ENCODE measurements at regions not wholly inside any gene's neighbourhood (a gene's known extent, or its start where the extent isn't known, plus 50 kb on each side); places are given as distances from the start of the nearest gene placed in this dataset.
"Not testable (repeated sequence)": the region's sequence is repeated elsewhere in the genome, so short reads cannot be mapped to it uniquely, and the experiment has no call there.

GRCh38 chr5:82909771-82910170 lies 167.4 kb downstream of the TMEM167A start:
- Histone ChIP-seq H3K4me3 (no peak overlapping the region), H3K27ac (no peak overlapping the region)

DNA sequence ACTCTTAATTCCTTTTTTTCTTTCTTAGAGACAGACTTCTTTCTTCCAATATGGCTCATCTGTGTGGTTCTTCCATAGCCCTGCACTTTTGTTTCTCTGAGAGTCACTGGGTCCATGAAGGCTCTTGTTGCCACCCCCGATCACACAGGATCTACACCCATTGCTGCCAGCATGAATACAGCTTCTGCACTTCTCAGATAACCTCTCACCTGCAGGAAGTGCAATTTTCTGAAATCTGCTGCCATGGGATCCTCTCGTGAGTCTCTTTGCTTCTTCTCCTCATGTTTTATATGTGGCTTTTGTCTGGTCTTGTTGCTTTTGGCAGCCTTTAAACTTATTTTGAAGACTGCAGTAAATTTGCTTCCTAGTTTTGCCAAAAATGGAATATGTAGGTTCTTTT lies 171.2 kb downstream of the TMEM167A start:
- Histone ChIP-seq H3K4me3 (no peak overlapping the region), H3K27ac (no peak overlapping the region)

DNA sequence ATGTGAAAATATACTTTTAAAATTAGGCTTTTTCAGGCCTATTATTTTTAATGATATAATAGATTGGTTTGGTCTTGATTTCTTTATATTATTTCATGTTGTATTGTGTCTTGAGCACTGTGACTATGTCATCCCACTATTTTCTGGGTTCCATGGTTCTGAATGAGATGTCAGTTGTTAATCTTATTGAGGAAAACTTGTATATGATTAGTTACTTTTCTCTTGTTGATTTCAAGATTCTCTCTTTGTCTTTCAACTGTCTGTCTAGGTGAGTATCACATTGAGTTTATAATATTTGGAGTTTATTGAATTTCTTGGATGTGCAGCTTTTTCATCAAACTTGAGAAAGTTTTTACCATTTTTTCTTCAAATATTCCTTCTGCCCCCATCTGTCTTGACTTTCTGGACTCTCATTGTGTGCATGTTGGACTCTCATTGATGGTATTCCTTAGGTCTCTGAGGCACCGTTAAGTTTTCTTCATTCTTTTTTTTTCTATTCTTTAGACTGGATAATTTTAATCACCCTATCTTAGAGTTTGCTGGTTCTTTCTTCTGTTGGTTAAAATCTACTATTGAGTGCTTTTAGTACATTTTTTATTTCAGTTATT lies 175.8 kb downstream of the TMEM167A start:
- H3K27ac ChIP-seq, result no peak overlapping the region
- H3K4me3 ChIP-seq, result no peak overlapping the region

- H3K27ac ChIP-seq, result no peak overlapping the region
- H3K4me3 ChIP-seq, result no peak overlapping the region
Measured at GRCh38 chr5:82894716-82895115, 182.5 kb downstream of the TMEM167A start.

GRCh38 chr5:82889088-82889487 lies 188.1 kb downstream of the TMEM167A start:
- Histone ChIP-seq H3K27ac (no peak overlapping the region), H3K4me3 (no peak overlapping the region)

- Histone ChIP-seq H3K4me3 (no peak overlapping the region), H3K27ac (no peak overlapping the region)
Measured at GRCh38 chr5:82886911-82887310, 190.3 kb downstream of the TMEM167A start.

DNA sequence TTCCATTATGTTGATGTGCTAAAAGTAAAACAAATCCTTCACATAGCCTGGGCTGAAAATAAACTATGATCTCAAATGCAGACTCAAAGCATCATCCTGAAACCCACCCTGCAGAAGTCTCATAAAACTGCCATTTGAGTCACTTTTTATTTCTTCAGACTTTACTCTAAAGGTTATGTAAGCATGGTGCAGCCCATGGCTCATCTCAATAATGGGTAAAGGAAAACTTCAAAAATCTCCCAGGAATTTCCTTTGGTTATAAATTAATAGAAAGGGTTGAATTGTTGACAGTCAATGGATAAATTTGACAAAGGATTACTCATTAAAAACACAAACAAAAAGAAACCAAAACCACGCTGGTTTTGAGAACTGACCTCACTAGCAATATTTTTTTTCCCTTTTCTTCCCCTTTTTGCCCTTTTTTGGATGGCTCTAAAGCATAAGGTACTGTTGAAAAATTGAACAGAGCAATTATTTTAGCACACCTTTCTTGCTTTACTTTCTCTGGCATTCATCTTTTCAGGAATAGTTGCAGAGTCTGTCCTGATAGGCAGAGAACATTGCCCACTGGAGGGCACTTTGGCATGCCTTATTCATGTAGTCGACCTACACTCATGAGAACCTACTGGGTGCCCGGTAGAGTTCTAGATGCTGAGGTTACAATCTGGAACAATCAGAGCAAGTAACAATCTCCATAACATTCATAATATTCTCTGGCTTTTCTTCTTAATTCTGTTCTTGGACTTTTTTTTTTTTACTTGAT lies 191.4 kb downstream of the TMEM167A start:
- H3K27ac ChIP-seq, result no peak overlapping the region
- H3K4me3 ChIP-seq, result no peak overlapping the region

- Histone ChIP-seq H3K27ac (no peak overlapping the region), H3K4me3 (no peak overlapping the region)
Measured at GRCh38 chr5:82884821-82885471, 192.2 kb downstream of the TMEM167A start.

DNA sequence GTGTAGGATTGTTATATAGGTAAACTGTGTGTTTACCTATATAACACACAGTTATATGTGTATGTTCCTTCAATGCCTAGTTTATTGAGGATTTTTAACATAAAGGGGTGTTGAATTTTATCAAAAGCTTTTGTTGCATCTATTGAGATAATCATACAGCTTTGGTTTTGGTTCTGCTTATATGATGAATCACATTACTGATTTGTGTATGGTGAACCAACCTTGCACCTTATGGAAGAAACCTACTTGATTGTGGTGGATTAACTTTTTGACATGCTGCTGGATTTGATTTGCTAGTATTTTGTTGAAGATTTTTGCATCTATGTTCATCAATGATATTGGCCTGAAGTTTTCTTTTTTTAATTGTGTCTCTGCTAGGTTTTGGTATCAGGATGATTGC lies 194.9 kb downstream of the TMEM167A start:
- Histone ChIP-seq H3K4me3 (no peak overlapping the region), H3K27ac (no peak overlapping the region)

DNA sequence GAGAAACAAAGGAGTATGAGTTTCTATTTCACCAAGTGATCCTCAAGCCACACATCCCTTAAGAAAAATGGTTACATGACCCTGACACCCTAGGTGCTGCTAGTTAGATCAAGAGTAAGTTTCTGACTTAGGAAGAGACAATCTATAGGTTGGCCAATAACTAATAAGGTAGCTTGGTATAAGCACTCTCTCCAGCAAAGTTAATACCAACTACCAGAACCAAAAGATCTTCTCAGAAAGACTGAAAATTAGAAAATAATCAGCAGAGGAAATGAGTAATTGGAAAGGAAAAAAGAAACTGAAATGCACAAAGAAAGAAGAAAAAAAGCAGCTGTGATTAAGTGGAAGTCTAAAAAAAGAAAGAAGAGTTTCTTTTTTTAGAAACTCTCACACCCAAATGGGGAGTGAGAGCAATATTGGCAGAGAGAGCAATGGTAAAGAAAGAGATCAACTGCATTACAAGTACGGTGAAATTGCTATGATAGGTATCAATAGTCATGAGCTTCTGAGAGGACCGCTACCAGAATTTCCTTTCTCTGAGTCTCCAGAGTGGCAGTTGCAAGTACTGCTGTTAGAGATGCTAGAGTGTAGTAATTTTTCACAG lies 195.5 kb downstream of the TMEM167A start:
- no peak overlapping the region for H3K27ac ChIP-seq
- no peak overlapping the region for H3K4me3 ChIP-seq

DNA sequence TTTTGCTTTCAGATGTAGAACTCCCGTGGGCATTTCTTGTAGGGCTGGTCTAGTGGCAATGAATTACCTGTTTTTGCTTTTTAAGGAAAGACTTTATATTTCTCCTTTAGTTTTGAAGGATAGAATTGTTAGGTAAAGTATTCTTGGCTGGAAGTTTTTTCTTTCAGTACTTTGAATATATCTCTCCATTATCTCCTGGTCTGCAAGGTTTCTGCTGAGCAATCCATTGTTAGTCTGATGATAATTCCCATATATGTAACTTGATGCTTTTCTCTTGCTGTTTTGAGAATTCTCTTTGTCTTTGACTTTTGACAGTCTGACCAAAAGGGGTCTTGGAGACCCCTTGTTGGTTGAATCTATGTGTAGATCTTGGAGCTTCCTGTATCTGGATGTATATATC lies 198.1 kb downstream of the TMEM167A start:
- no peak overlapping the region for H3K27ac ChIP-seq
- no peak overlapping the region for H3K4me3 ChIP-seq

DNA sequence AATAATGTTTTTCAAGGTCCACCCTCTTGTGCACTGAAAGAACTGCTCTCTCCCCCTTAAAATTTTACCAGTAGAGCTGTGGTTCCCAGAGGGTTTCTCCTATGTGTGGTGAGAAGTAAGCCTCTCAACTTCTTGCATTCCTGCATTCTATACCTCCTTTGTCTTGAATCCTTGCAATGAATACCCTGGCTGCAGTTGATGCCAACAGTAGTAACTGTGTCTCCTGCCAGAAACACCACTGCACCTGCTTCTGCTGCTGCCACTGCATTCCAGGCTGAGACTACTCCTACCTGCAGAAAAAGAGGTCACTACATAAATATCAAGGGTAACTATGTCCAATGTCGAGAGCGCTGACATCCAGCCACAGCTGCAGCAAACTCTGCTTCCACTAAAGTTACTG lies 203.7 kb downstream of the TMEM167A start:
- Histone ChIP-seq H3K4me3 (no peak overlapping the region), H3K27ac (no peak overlapping the region)

GRCh38 chr5:82872321-82873288 lies 204.6 kb downstream of the TMEM167A start:
- H3K4me3 ChIP-seq, H3K27ac ChIP-seq: not testable (repeated sequence)

- Histone ChIP-seq H3K4me3 (no peak overlapping the region), H3K27ac (no peak overlapping the region)
Measured at GRCh38 chr5:82865625-82866024, 211.6 kb downstream of the TMEM167A start.

DNA sequence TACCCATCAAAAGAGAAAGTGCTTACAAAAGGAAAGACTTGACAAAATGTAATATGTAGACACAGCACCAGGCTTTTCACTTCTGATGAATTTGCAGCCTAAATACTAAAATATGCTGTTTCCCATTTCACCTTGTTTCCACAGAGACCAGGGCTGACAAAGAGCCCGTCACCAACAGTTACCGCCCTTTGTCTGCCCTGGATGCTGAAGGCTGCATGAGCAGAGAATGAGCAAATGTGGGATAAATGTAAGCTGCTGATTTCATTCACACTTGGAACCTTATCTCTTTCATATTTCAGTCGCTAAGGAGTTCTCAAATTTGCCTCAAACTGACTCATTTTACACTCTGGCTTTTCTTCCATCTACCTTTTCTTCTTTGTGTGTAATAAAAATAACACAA lies 213.9 kb downstream of the TMEM167A start:
- H3K4me3 ChIP-seq, result no peak overlapping the region
- no peak overlapping the region for H3K27ac ChIP-seq

- Histone ChIP-seq H3K27ac (peak overlapping the region in 3 of 21 experiments; percentile 3 to 12 (median 7)), H3K4me3 (no peak overlapping the region)
Measured at GRCh38 chr5:82862711-82863110, 214.5 kb downstream of the TMEM167A start.

- H3K4me3 ChIP-seq, result no peak overlapping the region
- H3K27ac ChIP-seq, result peak overlapping the region in 4 of 21 experiments; percentile 3 to 12 (median 8)
Measured at GRCh38 chr5:82862261-82862660, 214.9 kb downstream of the TMEM167A start.

DNA sequence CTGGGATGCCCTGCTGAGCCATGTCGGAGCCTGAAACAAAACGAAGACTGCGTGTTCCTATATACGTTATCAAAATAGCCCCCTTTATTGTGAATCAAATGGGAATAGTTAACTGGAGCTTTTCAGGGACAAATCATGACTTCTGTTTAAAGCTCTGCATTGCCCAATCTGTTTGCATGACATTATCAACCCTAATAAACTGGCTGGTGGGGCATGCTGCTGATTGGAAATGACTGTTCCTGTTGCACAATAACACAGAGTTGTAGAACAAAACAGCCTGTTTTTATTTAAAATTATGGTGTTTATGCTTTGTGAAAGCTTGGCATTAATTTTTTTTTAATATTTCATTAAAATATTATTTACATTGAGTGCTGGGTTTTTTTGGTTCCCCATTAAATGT lies 215.5 kb downstream of the TMEM167A start:
- Histone ChIP-seq H3K27ac (peak overlapping the region in 3 of 21 experiments; percentile 8 to 64 (median 58)), H3K4me3 (no peak overlapping the region)

GRCh38 chr5:82859451-82860140 lies 217.6 kb downstream of the TMEM167A start:
- no peak overlapping the region for H3K27ac ChIP-seq
- H3K4me3 ChIP-seq, result no peak overlapping the region

All from skin epidermis (tissue), 12 donors.